ENCODE measurements at regions not wholly inside any gene's neighbourhood (a gene's known extent, or its start where the extent isn't known, plus 50 kb on each side); places are given as distances from the start of the nearest gene placed in this dataset.
"Not testable (repeated sequence)": the region's sequence is repeated elsewhere in the genome, so short reads cannot be mapped to it uniquely, and the experiment has no call there.

- TF ChIP-seq, protein P1, sequence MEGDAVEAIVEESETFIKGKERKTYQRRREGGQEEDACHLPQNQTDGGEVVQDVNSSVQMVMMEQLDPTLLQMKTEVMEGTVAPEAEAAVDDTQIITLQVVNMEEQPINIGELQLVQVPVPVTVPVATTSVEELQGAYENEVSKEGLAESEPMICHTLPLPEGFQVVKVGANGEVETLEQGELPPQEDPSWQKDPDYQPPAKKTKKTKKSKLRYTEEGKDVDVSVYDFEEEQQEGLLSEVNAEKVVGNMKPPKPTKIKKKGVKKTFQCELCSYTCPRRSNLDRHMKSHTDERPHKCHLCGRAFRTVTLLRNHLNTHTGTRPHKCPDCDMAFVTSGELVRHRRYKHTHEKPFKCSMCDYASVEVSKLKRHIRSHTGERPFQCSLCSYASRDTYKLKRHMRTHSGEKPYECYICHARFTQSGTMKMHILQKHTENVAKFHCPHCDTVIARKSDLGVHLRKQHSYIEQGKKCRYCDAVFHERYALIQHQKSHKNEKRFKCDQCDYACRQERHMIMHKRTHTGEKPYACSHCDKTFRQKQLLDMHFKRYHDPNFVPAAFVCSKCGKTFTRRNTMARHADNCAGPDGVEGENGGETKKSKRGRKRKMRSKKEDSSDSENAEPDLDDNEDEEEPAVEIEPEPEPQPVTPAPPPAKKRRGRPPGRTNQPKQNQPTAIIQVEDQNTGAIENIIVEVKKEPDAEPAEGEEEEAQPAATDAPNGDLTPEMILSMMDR (IDR thresholded peaks at IDR 0.05; ENCODE audit: insufficient read depth, low read depth, low read length): no peak
- Histone ChIP-seq H3K27me3 (ENCODE audit: control insufficient read depth, insufficient read depth, low read length) (no peaks in the 10 kb centered on the region), H3K36me3 (ENCODE audit: control insufficient read depth, insufficient read depth, low read length) (no peaks in the 10 kb centered on the region), H3K4me3 (ENCODE audit: low read depth, low read length) (no peak overlapping the region)
- ChIA-PET CTCF (no interaction called here), POLR2A (no interaction called here)
- DNase-seq (ENCODE audit: low read depth): no peak
These were observed 566.6 kb downstream of the ZNF608 start for GRCh38 chr5:124179819-124180218.

GRCh38 chr5:124178050-124178449 is 568.4 kb downstream of the ZNF608 start:
- no peak overlapping the region for H3K4me3 ChIP-seq (ENCODE audit: low read depth, low read length)
- no peak for DNase-seq (ENCODE audit: low read depth)
- ChIA-PET CTCF (no interaction called here), POLR2A (no interaction called here)
- H3K36me3 ChIP-seq (ENCODE audit: control insufficient read depth, insufficient read depth, low read length): no peaks in the 10 kb centered on the region
- no peaks in the 10 kb centered on the region for H3K27me3 ChIP-seq (ENCODE audit: control insufficient read depth, insufficient read depth, low read length)
- TF ChIP-seq, protein P1 (IDR thresholded peaks at IDR 0.05; ENCODE audit: insufficient read depth, low read depth, low read length): no peak

DNA sequence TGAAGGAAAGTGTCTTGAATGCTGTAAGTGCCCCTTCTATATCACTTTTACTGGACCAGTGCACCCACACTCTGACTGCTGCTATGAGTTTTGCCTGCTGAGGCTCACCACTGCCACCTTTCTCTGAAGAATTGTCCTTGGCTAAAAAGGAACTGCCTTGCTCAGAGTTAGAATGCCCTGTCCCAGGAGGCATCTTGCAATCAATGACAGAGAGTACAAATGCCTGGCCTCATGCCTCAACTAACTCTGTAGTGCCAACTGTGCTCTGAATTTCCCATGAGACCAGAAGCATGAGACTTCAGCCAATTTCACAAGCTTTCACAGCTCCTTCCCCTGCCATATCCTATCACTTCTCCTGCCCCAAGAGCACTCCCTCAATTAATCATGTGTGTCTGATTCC is 569.7 kb downstream of the ZNF608 start:
- CTCF ChIA-PET: no interaction called here
- no peaks in the 10 kb centered on the region for H3K27me3 ChIP-seq (ENCODE audit: control insufficient read depth, insufficient read depth, low read length)
- no peak for DNase-seq (ENCODE audit: low read depth)
- no peaks in the 10 kb centered on the region for H3K36me3 ChIP-seq (ENCODE audit: control insufficient read depth, insufficient read depth, low read length)
- TF ChIP-seq, protein P1 (IDR thresholded peaks at IDR 0.05; ENCODE audit: insufficient read depth, low read depth, low read length): no peak
- H3K4me3 ChIP-seq (ENCODE audit: low read depth, low read length): no peak overlapping the region
- POLR2A ChIA-PET: no interaction called here

GRCh38 chr5:124173386-124173785 is 573.1 kb downstream of the ZNF608 start:
- CTCF ChIA-PET: interaction anchor here (1.3 kb wide), 1 partner anchor 10 kb away, joined by 4 read pairs; no protein-coding TSS in a partner anchor
- TF ChIP-seq, protein P1 (IDR thresholded peaks at IDR 0.05; ENCODE audit: insufficient read depth, low read depth, low read length): no peak
- POLR2A ChIA-PET: no interaction called here
- Histone ChIP-seq H3K27me3 (ENCODE audit: control insufficient read depth, insufficient read depth, low read length) (no peaks in the 10 kb centered on the region), H3K4me3 (ENCODE audit: low read depth, low read length) (no peak overlapping the region), H3K36me3 (ENCODE audit: control insufficient read depth, insufficient read depth, low read length) (no peaks in the 10 kb centered on the region)
- DNase-seq (ENCODE audit: low read depth): no peak

- ChIA-PET CTCF (interaction anchor here (1.3 kb wide), 1 partner anchor 9 kb away, joined by 4 read pairs; no protein-coding TSS in a partner anchor), POLR2A (no interaction called here)
- Histone ChIP-seq H3K36me3 (ENCODE audit: control insufficient read depth, insufficient read depth, low read length) (no peaks in the 10 kb centered on the region), H3K27me3 (ENCODE audit: control insufficient read depth, insufficient read depth, low read length) (no peaks in the 10 kb centered on the region), H3K4me3 (ENCODE audit: low read depth, low read length) (no peak overlapping the region)
- TF ChIP-seq, protein P1 (IDR thresholded peaks at IDR 0.05; ENCODE audit: insufficient read depth, low read depth, low read length): no peak
- DNase-seq (ENCODE audit: low read depth): no peak
These were observed 573.9 kb downstream of the ZNF608 start for GRCh38 chr5:124172389-124173003.

DNA sequence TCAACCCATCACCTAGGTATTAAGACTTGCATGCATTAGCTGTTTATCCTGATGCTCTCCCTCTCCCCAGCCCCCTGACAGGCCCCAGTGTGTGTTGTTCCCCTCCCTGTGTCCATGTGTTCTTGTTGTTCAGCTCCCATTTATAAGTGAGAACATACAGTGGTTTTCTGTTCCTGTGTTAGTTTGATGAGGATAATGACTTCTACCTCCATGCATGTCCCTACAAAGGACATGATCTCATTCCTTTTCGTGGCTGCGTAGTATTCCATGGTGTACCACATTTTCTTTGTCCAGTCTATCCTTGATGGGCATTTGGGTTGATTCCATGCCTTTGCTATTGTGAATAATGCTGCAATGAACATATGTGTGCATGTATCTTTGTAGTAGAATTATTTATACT is 578.3 kb downstream of the ZNF608 start:
- POLR2A ChIA-PET: interaction anchor here (0.8 kb wide), 1 partner anchor 36 kb away, joined by 4 read pairs; no protein-coding TSS in a partner anchor
- H3K4me3 ChIP-seq (ENCODE audit: low read depth, low read length); H3K36me3 ChIP-seq (ENCODE audit: control insufficient read depth, insufficient read depth, low read length); CTCF ChIA-PET; DNase-seq (ENCODE audit: low read depth); H3K27me3 ChIP-seq (ENCODE audit: control insufficient read depth, insufficient read depth, low read length): not testable (repeated sequence)
